Tibial nerve (tissue), 4 donors: ENCODE measurements at regions not wholly inside any gene's neighbourhood (a gene's known extent, or its start where the extent isn't known, plus 50 kb on each side); places are given as distances from the start of the nearest gene placed in this dataset.

Source experiments
- DNase-seq, 2 donors: peaks; one replicate each; pipeline ENCODE4 v3.0.0-alpha.2; 2019; ENCODE audit warnings: low spot score in 2 of 2
- H3K27ac ChIP-seq, 4 donors: fragments of 200-600 bp; sonication (generic) in 3 of 4; one replicate each; pipeline ENCODE4 v1.5.1; 2017 to 2019; ENCODE audit warnings: mild to moderate bottlenecking in 1 of 4
- H3K27me3 ChIP-seq, 2 donors: fragments of 200-600 bp; sonication (generic) in 1 of 2; one replicate each; pipeline versions ENCODE4 v1.5.1 to v1.6.0; 2017 to 2019
- H3K36me3 ChIP-seq, 3 donors: fragments of 200-600 bp; sonication (generic); one replicate each; pipeline ENCODE4 v1.5.1; 2018 to 2019
- H3K4me1 ChIP-seq, 4 donors: fragments of 200-600 bp; sonication (generic) in 3 of 4; one replicate each; pipeline ENCODE4 v1.5.1; 2017 to 2019
- H3K4me3 ChIP-seq, 4 donors: fragments of 200-600 bp; sonication (generic) in 3 of 4; one replicate each; pipeline ENCODE4 v1.5.1; 2017 to 2019; ENCODE audit warnings: mild to moderate bottlenecking in 1 of 4, moderate library complexity in 1 of 4
- H3K9me3 ChIP-seq, 4 donors: fragments of 200-600 bp; sonication (generic) in 3 of 4; one replicate each; pipeline ENCODE4 v1.5.1; 2017 to 2019
- EP300 ChIP-seq, 2 donors: sonication (generic); formaldehyde crosslinking; IDR thresholded peaks; one replicate each; pipeline ENCODE4 v1.6.1; 2017; ENCODE audit warnings: antibody characterized with exemption in 2 of 2, mild to moderate bottlenecking in 1 of 2
- POLR2A ChIP-seq, 2 donors: fragments of 450-650 bp; IDR thresholded peaks; one replicate each; pipeline ENCODE4 v1.6.1; 2017; ENCODE audit warnings: antibody characterized with exemption in 2 of 2, mild to moderate bottlenecking in 2 of 2, moderate library complexity in 2 of 2
- WGBS, 2 donors: methylation state at CpG; one replicate each; pipeline ENCODE4 v1.1.5; 2018; 5-methylcytosine and 5-hydroxymethylcytosine counted together
- TF ChIP-seq, protein P1 (sequence below), 5 experiments: fragments of 200-600 bp in 3 of 5; fragments of 450-650 bp in 2 of 5; sonication (generic) in 3 of 5; IDR thresholded peaks; one replicate each; pipeline ENCODE4 v1.5.1; 2016 to 2019; ENCODE audit warnings: antibody characterized with exemption in 5 of 5, mild to moderate bottlenecking in 3 of 5, moderate library complexity in 2 of 5

DNA sequence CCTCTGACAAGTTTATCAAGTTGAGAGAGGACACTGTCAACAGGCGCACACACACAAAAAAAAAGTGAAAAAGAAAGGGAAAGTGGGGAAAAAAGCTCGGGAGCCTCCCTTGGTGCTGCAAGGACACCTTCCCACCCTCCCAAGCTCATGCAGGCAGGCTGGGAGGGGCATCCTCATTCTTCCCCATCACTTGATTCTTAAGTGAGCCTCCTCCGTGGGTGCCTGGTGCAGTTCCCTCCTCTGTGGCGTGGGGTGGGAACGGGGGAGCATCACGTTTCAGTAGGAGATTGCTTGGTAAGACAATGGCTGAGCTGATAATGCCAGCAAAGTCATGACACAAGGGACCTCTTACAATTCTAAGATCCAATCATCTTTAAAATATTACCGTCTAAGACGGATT, 108.8 kb downstream of the NXPE2 start:
- WGBS, 2 donors: 52 to 55% methylated on average over 8 of the region's 8 CpGs
- Histone ChIP-seq H3K27me3 (no peaks in the 10 kb centered on the region), H3K4me3 (no peak overlapping the region), H3K27ac (no peak overlapping the region), H3K4me1 (no peaks in the 10 kb centered on the region), H3K9me3 (no peaks in the 10 kb centered on the region), H3K36me3 (no peaks in the 10 kb centered on the region)
- DNase-seq: no peak
- no peak for TF ChIP-seq POLR2A (IDR thresholded peaks at IDR 0.05)
- TF ChIP-seq, protein P1, sequence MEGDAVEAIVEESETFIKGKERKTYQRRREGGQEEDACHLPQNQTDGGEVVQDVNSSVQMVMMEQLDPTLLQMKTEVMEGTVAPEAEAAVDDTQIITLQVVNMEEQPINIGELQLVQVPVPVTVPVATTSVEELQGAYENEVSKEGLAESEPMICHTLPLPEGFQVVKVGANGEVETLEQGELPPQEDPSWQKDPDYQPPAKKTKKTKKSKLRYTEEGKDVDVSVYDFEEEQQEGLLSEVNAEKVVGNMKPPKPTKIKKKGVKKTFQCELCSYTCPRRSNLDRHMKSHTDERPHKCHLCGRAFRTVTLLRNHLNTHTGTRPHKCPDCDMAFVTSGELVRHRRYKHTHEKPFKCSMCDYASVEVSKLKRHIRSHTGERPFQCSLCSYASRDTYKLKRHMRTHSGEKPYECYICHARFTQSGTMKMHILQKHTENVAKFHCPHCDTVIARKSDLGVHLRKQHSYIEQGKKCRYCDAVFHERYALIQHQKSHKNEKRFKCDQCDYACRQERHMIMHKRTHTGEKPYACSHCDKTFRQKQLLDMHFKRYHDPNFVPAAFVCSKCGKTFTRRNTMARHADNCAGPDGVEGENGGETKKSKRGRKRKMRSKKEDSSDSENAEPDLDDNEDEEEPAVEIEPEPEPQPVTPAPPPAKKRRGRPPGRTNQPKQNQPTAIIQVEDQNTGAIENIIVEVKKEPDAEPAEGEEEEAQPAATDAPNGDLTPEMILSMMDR (IDR thresholded peaks at IDR 0.05): no peak
- TF ChIP-seq EP300 (IDR thresholded peaks at IDR 0.05): no peak

DNA sequence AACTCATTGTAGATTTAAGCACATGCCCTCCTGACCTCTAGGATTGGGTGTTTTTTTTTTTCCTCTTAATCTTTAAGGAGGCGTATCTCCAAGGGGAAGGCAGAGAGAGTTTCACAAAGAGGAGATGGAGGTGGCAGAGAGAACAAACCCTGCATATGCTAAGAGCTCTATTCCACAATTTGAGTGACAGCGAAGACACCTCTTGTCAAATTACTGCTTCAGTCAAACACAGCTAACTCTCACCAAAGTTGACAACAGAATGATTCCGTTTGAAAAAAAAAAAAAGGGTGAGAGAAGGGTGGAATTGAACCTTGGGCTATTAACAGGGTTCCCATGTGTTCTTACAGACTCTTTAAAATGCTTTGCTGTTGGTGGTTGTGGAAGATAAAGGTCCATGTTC, 112.6 kb downstream of the NXPE2 start:
- 55 to 63% methylated on average over 3 of the region's 3 CpGs for WGBS, 2 donors
- H3K27ac ChIP-seq: no peak overlapping the region
- no peaks in the 10 kb centered on the region for H3K27me3 ChIP-seq
- no peak overlapping the region for H3K4me3 ChIP-seq
- TF ChIP-seq, protein P1 (IDR thresholded peaks at IDR 0.05): no peak
- TF ChIP-seq EP300 (IDR thresholded peaks at IDR 0.05) (no peak), POLR2A (IDR thresholded peaks at IDR 0.05) (no peak)
- H3K9me3 ChIP-seq: no peaks in the 10 kb centered on the region
- H3K36me3 ChIP-seq: no peaks in the 10 kb centered on the region
- DNase-seq: no peak
- no peaks in the 10 kb centered on the region for H3K4me1 ChIP-seq

- WGBS, 2 donors: 15 to 20% methylated on average over 3 of the region's 3 CpGs
- no peak for TF ChIP-seq EP300 (IDR thresholded peaks at IDR 0.05)
- TF ChIP-seq POLR2A (IDR thresholded peaks at IDR 0.05): no peak
- Histone ChIP-seq H3K27me3 (no peaks in the 10 kb centered on the region), H3K36me3 (no peaks in the 10 kb centered on the region), H3K9me3 (no peaks in the 10 kb centered on the region), H3K4me1 (no peaks in the 10 kb centered on the region), H3K4me3 (no peak overlapping the region), H3K27ac (no peak overlapping the region)
- no peak for DNase-seq
These were observed 115.8 kb downstream of the NXPE2 start for GRCh38 chr11:114794048-114794684.

DNA sequence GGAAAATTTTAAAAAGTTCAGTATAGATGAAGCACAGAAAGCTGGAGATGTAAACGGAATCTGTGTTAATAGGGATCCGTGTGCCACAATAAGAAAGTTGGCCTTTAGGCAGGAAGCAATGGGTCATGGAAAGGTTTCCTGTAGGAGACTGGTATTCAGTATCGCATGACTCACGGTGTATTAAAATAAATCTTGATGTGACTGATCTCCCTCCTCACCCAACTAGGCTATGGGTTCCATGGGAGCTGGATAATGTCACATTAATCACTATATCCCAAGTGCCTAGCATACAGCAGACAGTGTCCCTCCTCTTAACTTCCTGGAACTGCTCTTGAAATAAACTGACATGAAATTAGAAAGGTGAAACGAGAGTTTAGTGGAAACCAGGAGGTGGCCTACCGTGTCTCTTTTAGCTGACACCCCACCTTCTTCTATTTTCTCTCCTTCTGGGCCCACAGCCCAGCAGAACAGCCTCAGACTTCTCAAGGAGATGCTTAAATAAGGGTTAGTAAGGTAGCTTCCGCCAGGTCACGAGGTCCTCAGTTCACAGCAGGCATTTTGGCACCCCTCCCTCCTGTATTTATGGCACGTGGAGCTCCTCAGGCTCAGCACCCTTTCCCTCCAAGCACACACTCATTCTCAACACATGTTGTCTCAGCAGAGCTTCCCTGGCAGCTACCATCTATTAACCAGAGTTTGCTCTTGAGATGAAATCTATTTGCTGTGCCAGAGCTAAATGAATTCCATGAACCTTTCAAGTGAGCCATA, 118.8 kb downstream of the NXPE2 start:
- H3K4me3 ChIP-seq: no peak overlapping the region
- H3K27me3 ChIP-seq: no peaks in the 10 kb centered on the region
- TF ChIP-seq, protein P1 (IDR thresholded peaks at IDR 0.05): no peak
- no peak overlapping the region for H3K27ac ChIP-seq
- no peaks in the 10 kb centered on the region for H3K36me3 ChIP-seq
- no peaks in the 10 kb centered on the region for H3K9me3 ChIP-seq
- H3K4me1 ChIP-seq: no peaks in the 10 kb centered on the region
- DNase-seq: no peak
- 43 to 46% methylated on average over 9 of the region's 9 CpGs for WGBS, 2 donors

DNA sequence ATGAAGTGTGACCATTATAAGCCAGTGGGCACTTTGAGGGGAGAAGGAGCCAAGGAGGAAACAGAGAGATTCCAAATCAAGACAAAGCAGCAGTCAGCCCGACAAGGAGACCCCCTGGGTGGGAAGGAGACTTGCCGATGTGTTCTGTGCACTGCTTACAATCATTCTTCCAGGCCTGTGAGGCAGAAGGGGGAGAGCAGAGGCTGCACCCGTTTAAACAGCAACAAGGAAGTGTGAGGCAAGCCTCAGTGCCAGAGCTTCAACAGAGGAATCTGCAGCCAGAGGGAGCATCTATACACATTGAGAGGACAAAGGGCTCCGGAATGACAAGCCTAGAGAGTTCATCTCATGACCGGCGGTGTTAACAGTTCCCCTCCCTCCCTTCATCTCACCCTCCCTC, 121.1 kb downstream of the NXPE2 start:
- Histone ChIP-seq H3K27me3 (no peaks in the 10 kb centered on the region), H3K4me1 (no peaks in the 10 kb centered on the region)

More for the DNA sequence above, 121.1 kb downstream of the NXPE2 start:
- TF ChIP-seq, protein P1 (IDR thresholded peaks at IDR 0.05): no peak
- no peak for TF ChIP-seq POLR2A (IDR thresholded peaks at IDR 0.05)
- no peak for TF ChIP-seq EP300 (IDR thresholded peaks at IDR 0.05)
- no peak for DNase-seq
- Histone ChIP-seq H3K36me3 (no peaks in the 10 kb centered on the region), H3K27ac (no peak overlapping the region), H3K4me3 (no peak overlapping the region), H3K9me3 (peaks cover 0 to 4% (median 0%) of the 10 kb centered on the region in 4 donors)
- 4 to 9% methylated on average over 6 of the region's 6 CpGs for WGBS, 2 donors
